ENCODE measurements at regions not wholly inside any gene's neighbourhood (a gene's known extent, or its start where the extent isn't known, plus 50 kb on each side); places are given as distances from the start of the nearest gene placed in this dataset.
"Not testable (repeated sequence)": the region's sequence is repeated elsewhere in the genome, so short reads cannot be mapped to it uniquely, and the experiment has no call there.

DNA sequence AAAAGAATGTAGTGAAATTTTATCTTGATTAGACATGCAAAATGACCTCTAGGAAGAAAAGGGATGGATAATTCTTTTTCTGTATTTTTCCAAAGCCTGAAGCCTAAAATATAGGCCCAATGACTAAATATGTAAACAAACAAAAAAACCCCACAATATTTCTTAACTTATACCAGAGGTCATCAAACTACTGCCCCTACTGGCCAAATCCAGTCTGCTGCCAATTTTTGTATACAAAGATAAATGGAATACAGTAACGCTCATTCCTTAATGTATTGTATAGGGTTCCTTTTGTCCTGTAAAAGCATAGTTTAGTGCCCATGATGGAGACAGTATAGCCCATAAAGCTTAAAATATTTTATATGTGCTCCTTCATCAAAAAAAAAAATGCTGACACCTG lies 145.7 kb upstream of the ALG10 start:
- H3K4me3 ChIP-seq: no peak overlapping the region
- no peak for ATAC-seq (ENCODE audit: insufficient read depth, low FRiP score)
- TF ChIP-seq, protein P1, sequence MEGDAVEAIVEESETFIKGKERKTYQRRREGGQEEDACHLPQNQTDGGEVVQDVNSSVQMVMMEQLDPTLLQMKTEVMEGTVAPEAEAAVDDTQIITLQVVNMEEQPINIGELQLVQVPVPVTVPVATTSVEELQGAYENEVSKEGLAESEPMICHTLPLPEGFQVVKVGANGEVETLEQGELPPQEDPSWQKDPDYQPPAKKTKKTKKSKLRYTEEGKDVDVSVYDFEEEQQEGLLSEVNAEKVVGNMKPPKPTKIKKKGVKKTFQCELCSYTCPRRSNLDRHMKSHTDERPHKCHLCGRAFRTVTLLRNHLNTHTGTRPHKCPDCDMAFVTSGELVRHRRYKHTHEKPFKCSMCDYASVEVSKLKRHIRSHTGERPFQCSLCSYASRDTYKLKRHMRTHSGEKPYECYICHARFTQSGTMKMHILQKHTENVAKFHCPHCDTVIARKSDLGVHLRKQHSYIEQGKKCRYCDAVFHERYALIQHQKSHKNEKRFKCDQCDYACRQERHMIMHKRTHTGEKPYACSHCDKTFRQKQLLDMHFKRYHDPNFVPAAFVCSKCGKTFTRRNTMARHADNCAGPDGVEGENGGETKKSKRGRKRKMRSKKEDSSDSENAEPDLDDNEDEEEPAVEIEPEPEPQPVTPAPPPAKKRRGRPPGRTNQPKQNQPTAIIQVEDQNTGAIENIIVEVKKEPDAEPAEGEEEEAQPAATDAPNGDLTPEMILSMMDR (IDR thresholded peaks at IDR 0.05; ENCODE audit: control extremely low read depth, extremely low read depth): no peak
- H3K4me1 ChIP-seq (ENCODE audit: control insufficient read depth in 5 of 5, insufficient read depth in 5 of 5, low read length in 5 of 5): no peaks in the 10 kb centered on the region
- no peak for DNase-seq
- no peak overlapping the region for H3K27ac ChIP-seq (ENCODE audit: low read depth in 1 of 2, low read length in 1 of 2)
- peaks cover 0 to 15% (median 2%) of the 10 kb centered on the region in 4 donors for H3K9me3 ChIP-seq (ENCODE audit: control insufficient read depth in 4 of 4, insufficient read depth in 3 of 4, low read length in 3 of 4)
- no peaks in the 10 kb centered on the region for H3K27me3 ChIP-seq (ENCODE audit: control insufficient read depth in 3 of 3, insufficient read depth in 3 of 3, low read length in 2 of 3)
- 91 to 97% methylated on average over 1 of the region's 1 CpG for WGBS, 2 donors
- H3K9ac ChIP-seq (ENCODE audit: insufficient read depth in 1 of 2, low read length in 2 of 2): no peak overlapping the region
- no peaks in the 10 kb centered on the region for H3K36me3 ChIP-seq (ENCODE audit: control insufficient read depth in 4 of 4, insufficient read depth in 4 of 4, low read length in 4 of 4)

DNA sequence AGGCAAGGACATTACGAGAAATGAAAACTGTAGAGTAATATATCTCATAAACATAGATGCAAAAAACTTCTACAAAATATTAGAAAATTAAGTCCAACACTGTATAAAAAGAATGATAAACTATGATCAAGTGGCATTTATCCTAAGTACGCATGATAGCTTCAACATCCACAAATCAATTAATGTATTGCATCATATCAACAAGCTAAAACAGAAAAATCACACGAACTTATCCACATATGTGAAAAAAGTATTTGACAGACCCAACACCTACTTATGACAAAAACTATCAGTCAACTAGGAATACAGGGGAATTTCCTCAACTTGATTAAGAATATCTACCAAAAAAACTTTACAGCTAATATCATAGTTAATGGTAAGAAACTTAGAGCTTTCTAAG lies 129.9 kb upstream of the ALG10 start:
- H3K27ac ChIP-seq (ENCODE audit: low read depth in 1 of 2, low read length in 1 of 2): no peak overlapping the region
- no peak overlapping the region for H3K4me3 ChIP-seq
- ATAC-seq (ENCODE audit: insufficient read depth, low FRiP score) (no peak), DNase-seq (no peak)
- H3K4me1 ChIP-seq (ENCODE audit: control insufficient read depth in 5 of 5, insufficient read depth in 5 of 5, low read length in 5 of 5): no peaks in the 10 kb centered on the region
- no peaks in the 10 kb centered on the region for H3K36me3 ChIP-seq (ENCODE audit: control insufficient read depth in 4 of 4, insufficient read depth in 4 of 4, low read length in 4 of 4)
- H3K27me3 ChIP-seq (ENCODE audit: control insufficient read depth in 3 of 3, insufficient read depth in 3 of 3, low read length in 2 of 3): no peaks in the 10 kb centered on the region
- no peak overlapping the region for H3K9ac ChIP-seq (ENCODE audit: insufficient read depth in 1 of 2, low read length in 2 of 2)
- TF ChIP-seq, protein P1 (IDR thresholded peaks at IDR 0.05; ENCODE audit: control extremely low read depth, extremely low read depth): no peak
- peaks cover 0 to 5% (median 0%) of the 10 kb centered on the region in 4 donors for H3K9me3 ChIP-seq (ENCODE audit: control insufficient read depth in 4 of 4, insufficient read depth in 3 of 4, low read length in 3 of 4)
- WGBS, 2 donors: 66 to 91% methylated on average over 3 of the region's 3 CpGs

DNA sequence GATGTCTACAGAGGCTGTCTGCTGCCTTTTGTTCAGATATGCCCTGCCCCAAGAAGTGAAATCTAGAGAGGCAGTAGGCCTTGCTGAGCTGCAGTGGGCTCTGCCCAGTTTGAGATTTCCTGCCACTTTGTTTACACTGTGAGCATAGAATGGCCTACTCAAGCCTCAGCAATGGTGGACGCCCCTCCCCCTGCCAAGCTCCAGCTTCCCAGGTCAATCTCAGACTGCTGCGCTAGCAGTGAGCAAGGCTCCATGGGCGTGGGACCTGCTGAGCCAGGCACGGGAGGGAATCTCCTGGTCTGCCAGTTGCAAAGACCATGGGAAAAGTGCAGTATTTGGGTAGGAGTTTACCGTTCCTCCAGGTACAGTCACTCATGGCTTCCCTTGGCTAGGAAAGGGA lies 101.8 kb upstream of the ALG10 start:
- not testable (repeated sequence) for H3K36me3 ChIP-seq (ENCODE audit: control insufficient read depth in 4 of 4, insufficient read depth in 4 of 4, low read length in 4 of 4); ATAC-seq (ENCODE audit: insufficient read depth, low FRiP score); H3K27ac ChIP-seq (ENCODE audit: low read depth in 1 of 2, low read length in 1 of 2); H3K9me3 ChIP-seq (ENCODE audit: control insufficient read depth in 4 of 4, insufficient read depth in 3 of 4, low read length in 3 of 4); H3K9ac ChIP-seq (ENCODE audit: insufficient read depth in 1 of 2, low read length in 2 of 2); DNase-seq; H3K4me1 ChIP-seq (ENCODE audit: control insufficient read depth in 5 of 5, insufficient read depth in 5 of 5, low read length in 5 of 5); H3K27me3 ChIP-seq (ENCODE audit: control insufficient read depth in 3 of 3, insufficient read depth in 3 of 3, low read length in 2 of 3); H3K4me3 ChIP-seq
- 85 to 88% methylated on average over 5 of the region's 5 CpGs for WGBS, 2 donors

DNA sequence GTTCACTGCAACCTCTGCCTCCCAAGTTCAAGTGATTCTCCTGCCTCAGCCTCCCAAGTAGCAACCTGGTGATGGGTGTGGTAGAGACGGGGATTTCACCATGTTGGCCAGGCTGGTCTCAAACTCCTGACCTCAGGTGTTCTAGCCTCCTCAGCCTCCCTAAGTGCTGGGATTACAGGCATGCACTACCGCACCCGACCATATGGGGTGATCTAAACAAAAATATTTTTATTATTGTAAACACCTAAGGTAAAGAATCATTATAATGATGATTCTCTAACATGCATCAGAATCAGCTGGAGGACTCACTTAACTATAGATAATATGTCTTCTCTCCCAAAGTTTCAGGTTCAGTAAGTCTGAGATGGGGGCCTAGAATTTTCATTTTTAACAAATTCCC lies 96.2 kb upstream of the ALG10 start:
- H3K36me3 ChIP-seq (ENCODE audit: control insufficient read depth in 4 of 4, insufficient read depth in 4 of 4, low read length in 4 of 4): no peaks in the 10 kb centered on the region
- H3K9me3 ChIP-seq (ENCODE audit: control insufficient read depth in 4 of 4, insufficient read depth in 3 of 4, low read length in 3 of 4): peaks cover 0 to 8% (median 0%) of the 10 kb centered on the region in 4 donors
- no peak overlapping the region for H3K4me3 ChIP-seq
- no peaks in the 10 kb centered on the region for H3K4me1 ChIP-seq (ENCODE audit: control insufficient read depth in 5 of 5, insufficient read depth in 5 of 5, low read length in 5 of 5)
- ATAC-seq (ENCODE audit: insufficient read depth, low FRiP score) (no peak), DNase-seq (no peak)
- 83 to 88% methylated on average over 3 of the region's 3 CpGs for WGBS, 2 donors
- TF ChIP-seq, protein P1 (IDR thresholded peaks at IDR 0.05; ENCODE audit: control extremely low read depth, extremely low read depth): no peak
- no peaks in the 10 kb centered on the region for H3K27me3 ChIP-seq (ENCODE audit: control insufficient read depth in 3 of 3, insufficient read depth in 3 of 3, low read length in 2 of 3)
- H3K27ac ChIP-seq (ENCODE audit: low read depth in 1 of 2, low read length in 1 of 2): no peak overlapping the region
- H3K9ac ChIP-seq (ENCODE audit: insufficient read depth in 1 of 2, low read length in 2 of 2): no peak overlapping the region

DNA sequence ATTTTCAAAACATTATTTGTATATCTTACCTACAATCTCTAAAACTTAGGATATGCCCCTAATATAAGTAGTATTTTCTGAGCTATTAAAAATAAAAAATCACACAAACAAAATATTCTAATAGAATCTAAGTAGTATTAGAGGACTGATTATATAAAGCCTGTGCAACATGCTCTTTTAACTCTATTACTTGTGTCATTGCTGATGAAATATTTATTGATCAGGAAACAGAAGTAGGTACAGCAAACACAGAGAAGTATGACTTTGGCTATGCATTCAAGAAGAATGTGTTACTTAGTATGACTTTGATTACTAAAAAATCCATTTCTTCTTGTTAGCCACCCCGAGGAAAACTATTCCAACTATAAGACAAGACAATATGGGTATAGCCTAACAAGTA lies 84.6 kb upstream of the ALG10 start:
- not testable (repeated sequence) for H3K9ac ChIP-seq (ENCODE audit: insufficient read depth in 1 of 2, low read length in 2 of 2); H3K27me3 ChIP-seq (ENCODE audit: control insufficient read depth in 3 of 3, insufficient read depth in 3 of 3, low read length in 2 of 3); H3K27ac ChIP-seq (ENCODE audit: low read depth in 1 of 2, low read length in 1 of 2); DNase-seq; H3K9me3 ChIP-seq (ENCODE audit: control insufficient read depth in 4 of 4, insufficient read depth in 3 of 4, low read length in 3 of 4); H3K4me3 ChIP-seq; H3K36me3 ChIP-seq (ENCODE audit: control insufficient read depth in 4 of 4, insufficient read depth in 4 of 4, low read length in 4 of 4); ATAC-seq (ENCODE audit: insufficient read depth, low FRiP score); H3K4me1 ChIP-seq (ENCODE audit: control insufficient read depth in 5 of 5, insufficient read depth in 5 of 5, low read length in 5 of 5)
- 74 to 85% methylated on average over 1 of the region's 1 CpG for WGBS, 2 donors

All from lung (tissue), 11 donors.